Liver (tissue), 8 donors: ENCODE measurements at regions not wholly inside any gene's neighbourhood (a gene's known extent, or its start where the extent isn't known, plus 50 kb on each side); places are given as distances from the start of the nearest gene placed in this dataset.
"Not testable (repeated sequence)": the region's sequence is repeated elsewhere in the genome, so short reads cannot be mapped to it uniquely, and the experiment has no call there.

Experiments used
- DNase-seq: peaks from one replicate; pipeline ENCODE4 v3.0.0-alpha.2; 2017; ENCODE audit warnings: low spot score
- H3K27ac ChIP-seq, 2 donors: one replicate each; pipeline ENCODE4 v1.7.0; 2013; ENCODE audit warnings: inconsistent platforms in 2 of 2, low read length in 2 of 2, control low read depth in 1 of 2, low read depth in 1 of 2, mild to moderate bottlenecking in 1 of 2
- H3K27me3 ChIP-seq, 4 donors: one replicate each; pipeline versions ENCODE4 v1.6.1 to v1.7.0; 2013; ENCODE audit warnings: low read length in 3 of 4, inconsistent platforms in 1 of 4, mild to moderate bottlenecking in 1 of 4, moderate library complexity in 1 of 4; ENCODE audit not compliant: control insufficient read depth in 4 of 4, insufficient read depth in 4 of 4
- H3K36me3 ChIP-seq, 4 donors: one replicate each; pipeline versions ENCODE4 v1.6.1 to v1.7.0; 2013; ENCODE audit warnings: low read length in 3 of 4, mild to moderate bottlenecking in 3 of 4, low read depth in 1 of 4, moderate library complexity in 1 of 4; ENCODE audit not compliant: control insufficient read depth in 4 of 4, insufficient read depth in 3 of 4
- H3K4me1 ChIP-seq, 4 donors: one replicate each; pipeline versions ENCODE4 v1.6.1 to v1.7.0; 2013; ENCODE audit warnings: low read length in 3 of 4, mild to moderate bottlenecking in 3 of 4, moderate library complexity in 1 of 4; ENCODE audit not compliant: control insufficient read depth in 4 of 4, insufficient read depth in 4 of 4
- H3K4me3 ChIP-seq, 3 donors: one replicate each; pipeline versions ENCODE4 v1.6.1 to v1.7.0; 2013; ENCODE audit warnings: low read length in 3 of 3, control low read depth in 1 of 3, low read depth in 1 of 3, mild to moderate bottlenecking in 1 of 3
- H3K9ac ChIP-seq, 2 donors: one replicate each; pipeline ENCODE4 v1.7.0; 2013; ENCODE audit warnings: low read length in 2 of 2, mild to moderate bottlenecking in 2 of 2, moderate library complexity in 2 of 2, control low read depth in 1 of 2, low read depth in 1 of 2
- H3K9me3 ChIP-seq, 4 donors: one replicate each; pipeline versions ENCODE4 v1.6.1 to v1.7.0; 2013; ENCODE audit warnings: low read length in 3 of 4; ENCODE audit not compliant: control insufficient read depth in 4 of 4
- ATF3 ChIP-seq: IDR thresholded peaks from 2 replicates; pipeline ENCODE4 v1.6.1; 2016; ENCODE audit warnings: antibody characterized with exemption
- CTCF ChIP-seq: fragments of 150-350 bp; IDR thresholded peaks from 2 replicates; pipeline ENCODE4 v1.5.1; 2017; ENCODE audit warnings: improper control_type of control experiment, low read depth, low read length; ENCODE audit not compliant: missing input control
- EGR1 ChIP-seq, 2 donors: IDR thresholded peaks; 2 replicates each; pipeline ENCODE4 v1.6.1; 2016 to 2018; ENCODE audit warnings: antibody characterized with exemption in 2 of 2, low read depth in 2 of 2
- FOXA1 ChIP-seq: IDR thresholded peaks from 2 replicates; pipeline ENCODE4 v1.6.1; 2016; ENCODE audit warnings: antibody characterized with exemption
- FOXA2 ChIP-seq: IDR thresholded peaks from 2 replicates; pipeline ENCODE4 v1.6.1; 2016; ENCODE audit warnings: antibody characterized with exemption
- GABPA ChIP-seq, 2 donors: IDR thresholded peaks in 1 of 2; conservative IDR thresholded peaks in 1 of 2; 2 replicates each; pipeline ENCODE4 v1.6.1; 2016; ENCODE audit warnings: antibody characterized with exemption in 2 of 2, mild to moderate bottlenecking in 1 of 2, moderate library complexity in 1 of 2
- HNF4A ChIP-seq, 2 donors: conservative IDR thresholded peaks; 2 replicates each; pipeline ENCODE4 v1.6.1; 2016; ENCODE audit warnings: antibody characterized with exemption in 2 of 2, mild to moderate bottlenecking in 2 of 2
- MAX ChIP-seq: IDR thresholded peaks from 2 replicates; pipeline ENCODE4 v1.6.1; 2016; ENCODE audit warnings: antibody characterized with exemption
- NR2F2 ChIP-seq: IDR thresholded peaks from 2 replicates; pipeline ENCODE4 v1.6.1; 2016; ENCODE audit warnings: antibody characterized with exemption
- RAD21 ChIP-seq, 2 donors: IDR thresholded peaks; 2 replicates each; pipeline ENCODE4 v1.6.1; 2016; ENCODE audit warnings: antibody characterized with exemption in 2 of 2, mild to moderate bottlenecking in 2 of 2
- REST ChIP-seq: IDR thresholded peaks from 2 replicates; pipeline ENCODE4 v1.6.1; 2016; ENCODE audit warnings: antibody characterized with exemption, mild to moderate bottlenecking
- RXRA ChIP-seq, 2 donors: IDR thresholded peaks; 2 replicates each; pipeline ENCODE4 v1.6.1; 2017 to 2018; ENCODE audit warnings: antibody characterized with exemption in 2 of 2, mild to moderate bottlenecking in 1 of 2
- SP1 ChIP-seq: IDR thresholded peaks from 2 replicates; pipeline ENCODE4 v1.6.1; 2018; ENCODE audit warnings: antibody characterized with exemption, mild to moderate bottlenecking
- TAF1 ChIP-seq: conservative IDR thresholded peaks from 2 replicates; pipeline ENCODE4 v1.6.1; 2016; ENCODE audit warnings: antibody characterized with exemption, mild to moderate bottlenecking
- YY1 ChIP-seq: IDR thresholded peaks from 2 replicates; pipeline ENCODE4 v1.6.1; 2016; ENCODE audit warnings: antibody characterized with exemption, mild to moderate bottlenecking
- ZBTB33 ChIP-seq: IDR thresholded peaks from 2 replicates; pipeline ENCODE4 v1.6.1; 2016; ENCODE audit warnings: antibody characterized with exemption
- WGBS: extraction: QIAGEN DNeasy Blood & Tissue Kit; methylation state at CpG from one replicate; pipeline ENCODE4 v1.1.7; 2013; 5-methylcytosine and 5-hydroxymethylcytosine counted together
- donor health status: healthy.
- donor health status: healthy.
- donor health status: healthy.
- donor health status: healthy.
- donor health status: healthy.

- DNase-seq = no peak
- no peak overlapping the region for H3K27ac ChIP-seq
- no peaks in the 10 kb centered on the region for H3K27me3 ChIP-seq
- TF ChIP-seq FOXA2 (no peak), NR2F2 (no peak), MAX (no peak), HNF4A (conservative IDR thresholded peaks at IDR 0.05) (no peak), RAD21 (IDR thresholded peaks at IDR 0.05) (no peak), REST (no peak), ATF3 (no peak)
- H3K9ac ChIP-seq = no peak overlapping the region
- no peak overlapping the region for H3K4me3 ChIP-seq
- 82% methylated on average over 7 of the region's 7 CpGs for WGBS
- H3K4me1 ChIP-seq = peaks cover 0 to 4% (median 2%) of the 10 kb centered on the region in 4 donors
- H3K9me3 ChIP-seq = no peaks in the 10 kb centered on the region
- H3K36me3 ChIP-seq = no peaks in the 10 kb centered on the region
Observed at GRCh38 chr14:58772794-58773620, 135.2 kb downstream of the DACT1 start.

GRCh38 chr14:58774531-58774930 lies 136.8 kb downstream of the DACT1 start:
- Histone ChIP-seq H3K4me3 (no peak overlapping the region), H3K9ac (no peak overlapping the region), H3K4me1 (peaks cover 0 to 4% (median 2%) of the 10 kb centered on the region in 4 donors), H3K9me3 (no peaks in the 10 kb centered on the region), H3K27me3 (no peaks in the 10 kb centered on the region), H3K27ac (no peak overlapping the region), H3K36me3 (no peaks in the 10 kb centered on the region)
- WGBS = 96% methylated on average over 1 of the region's 1 CpG
- DNase-seq = no peak
- no peak for TF ChIP-seq CTCF
- TF ChIP-seq EGR1 (IDR thresholded peaks at IDR 0.05; ENCODE audit: low read depth in 2 of 2) = no peak
- TF ChIP-seq RXRA (IDR thresholded peaks at IDR 0.05) = no peak
- TF ChIP-seq ZBTB33 = no peak
- TF ChIP-seq YY1 = no peak
- TF ChIP-seq SP1 = no peak
- TF ChIP-seq MAX = no peak
- TF ChIP-seq GABPA (IDR thresholded peaks at IDR 0.05 in 1 of 2, conservative IDR thresholded peaks at IDR 0.05 in 1 of 2) = no peak
- no peak for TF ChIP-seq RAD21 (IDR thresholded peaks at IDR 0.05)
- no peak for TF ChIP-seq TAF1
- no peak for TF ChIP-seq NR2F2
- TF ChIP-seq REST = no peak
- TF ChIP-seq FOXA1 = no peak
- no peak for TF ChIP-seq HNF4A (conservative IDR thresholded peaks at IDR 0.05)

GRCh38 chr14:58775130-58775529 lies 137.4 kb downstream of the DACT1 start:
- not testable (repeated sequence) for H3K9ac ChIP-seq, H3K9me3 ChIP-seq
- WGBS = 87% methylated on average over 4 of the region's 4 CpGs

More at GRCh38 chr14:58775130-58775529, 137.4 kb downstream of the DACT1 start:
- not testable (repeated sequence) for H3K36me3 ChIP-seq, H3K4me3 ChIP-seq, H3K27ac ChIP-seq, H3K4me1 ChIP-seq, DNase-seq, H3K27me3 ChIP-seq
